ENCODE measurements at regions not wholly inside any gene's neighbourhood (a gene's known extent, or its start where the extent isn't known, plus 50 kb on each side); places are given as distances from the start of the nearest gene placed in this dataset.

- DNase-seq = no peak
These were observed 101.2 kb downstream of the TBX19 start for GRCh38 chr1:168381850-168382249.

- no peak for DNase-seq
These were observed 100.3 kb downstream of the TBX19 start for GRCh38 chr1:168380945-168381344.

DNA sequence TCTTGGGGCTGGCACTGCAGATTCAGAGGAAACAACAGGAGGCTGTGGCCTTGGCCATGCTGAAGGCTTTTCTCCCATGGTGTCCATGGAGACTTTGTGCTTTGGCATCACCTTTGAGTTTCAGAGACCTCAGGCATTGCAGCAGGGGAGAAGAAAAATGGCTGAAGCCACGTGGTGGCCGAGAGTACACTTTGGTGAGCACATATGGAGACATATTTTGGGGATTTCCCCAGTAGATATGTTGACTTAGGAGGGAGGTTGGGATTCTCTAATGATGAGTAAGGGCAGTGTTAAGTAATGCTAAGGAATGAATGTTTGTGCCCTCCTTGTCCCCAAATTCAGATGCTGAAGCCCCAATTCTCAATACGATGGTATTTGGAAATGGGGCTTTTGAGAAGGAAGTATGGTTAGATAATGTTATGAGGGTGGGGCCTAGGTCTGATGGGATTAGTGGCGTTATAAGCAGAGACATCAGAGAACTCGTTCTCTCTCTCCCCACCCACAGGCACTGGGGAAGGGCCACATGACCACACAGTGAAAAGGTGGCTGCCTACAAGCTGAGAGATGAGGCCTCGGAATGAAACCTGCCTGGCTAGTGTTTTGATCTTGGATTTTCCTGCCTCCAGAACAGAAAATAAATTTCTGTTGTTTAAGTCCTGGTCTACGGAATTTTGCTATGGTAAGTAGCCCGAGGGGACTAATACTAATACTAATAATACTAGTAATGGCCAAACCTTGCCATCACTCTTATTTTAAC, 98.6 kb downstream of the TBX19 start:
- no peak for DNase-seq

GRCh38 chr1:168375566-168376300, 95.1 kb downstream of the TBX19 start:
- DNase-seq = no peak

- DNase-seq = no peak
These were observed 93.9 kb downstream of the TBX19 start for GRCh38 chr1:168374566-168374965.

DNA sequence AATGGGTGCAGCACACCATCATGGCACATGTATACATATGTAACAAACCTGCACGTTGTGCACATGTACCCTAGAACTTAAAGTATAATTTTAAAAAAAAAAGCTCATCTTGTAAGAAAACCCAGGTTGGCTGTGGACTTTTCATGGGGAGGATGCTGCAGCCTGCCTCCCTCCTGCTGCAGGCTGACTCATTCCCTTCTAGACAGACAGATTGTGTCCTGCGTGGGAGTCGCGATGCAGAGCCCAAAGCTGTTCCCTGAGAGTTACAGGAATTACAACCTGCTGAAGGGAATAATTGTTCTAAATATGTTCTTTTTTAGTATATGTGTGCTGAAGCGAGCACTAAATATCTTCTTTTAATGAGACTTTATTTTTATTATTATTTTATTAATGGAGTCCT, 93.2 kb downstream of the TBX19 start:
- DNase-seq = no peak

DNA sequence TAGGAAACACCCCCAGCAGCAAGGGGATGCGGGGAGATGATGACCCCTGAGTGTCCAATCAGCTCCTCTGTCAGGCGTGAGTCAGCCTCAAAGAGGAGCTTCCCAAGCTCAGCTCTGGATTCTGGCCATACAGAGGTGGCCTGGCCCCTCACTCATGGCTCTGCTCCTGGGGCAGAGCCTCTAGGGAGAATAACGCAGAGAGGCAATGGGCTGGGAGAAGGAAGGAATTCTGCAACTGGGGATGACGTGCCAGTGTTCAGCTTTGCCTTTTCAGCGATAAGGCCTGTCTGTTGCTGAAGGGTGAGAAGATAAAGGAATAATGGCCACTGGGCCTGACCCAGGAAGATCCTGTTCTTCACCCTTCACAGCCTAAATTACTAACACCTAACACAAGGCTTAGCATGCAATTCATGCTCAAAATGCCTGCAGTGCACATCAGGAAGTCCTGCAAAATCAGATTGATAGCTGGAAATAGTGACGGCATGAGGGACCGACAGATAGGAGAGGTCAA, 92.2 kb downstream of the TBX19 start:
- DNase-seq = no peak

DNA sequence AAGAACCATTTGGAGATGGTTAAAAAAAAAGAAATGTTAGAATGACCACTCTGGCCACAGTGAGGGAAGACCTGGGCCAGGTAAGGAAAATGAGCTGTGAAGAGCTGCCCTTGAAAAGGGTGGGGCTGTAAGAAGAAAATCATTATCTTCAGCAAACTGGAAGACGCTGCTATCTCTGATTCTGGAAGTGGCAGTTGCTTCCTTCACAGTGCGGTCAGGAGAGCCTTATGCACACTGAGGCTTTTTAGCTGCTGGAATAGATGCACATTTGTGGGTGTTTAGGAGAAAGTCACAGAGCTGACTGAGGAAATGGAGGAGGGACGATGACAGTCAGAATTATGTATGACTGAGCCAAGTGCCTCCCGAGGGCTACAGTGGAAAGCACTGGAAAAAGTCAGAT, 91.6 kb downstream of the TBX19 start:
- DNase-seq = no peak

DNA sequence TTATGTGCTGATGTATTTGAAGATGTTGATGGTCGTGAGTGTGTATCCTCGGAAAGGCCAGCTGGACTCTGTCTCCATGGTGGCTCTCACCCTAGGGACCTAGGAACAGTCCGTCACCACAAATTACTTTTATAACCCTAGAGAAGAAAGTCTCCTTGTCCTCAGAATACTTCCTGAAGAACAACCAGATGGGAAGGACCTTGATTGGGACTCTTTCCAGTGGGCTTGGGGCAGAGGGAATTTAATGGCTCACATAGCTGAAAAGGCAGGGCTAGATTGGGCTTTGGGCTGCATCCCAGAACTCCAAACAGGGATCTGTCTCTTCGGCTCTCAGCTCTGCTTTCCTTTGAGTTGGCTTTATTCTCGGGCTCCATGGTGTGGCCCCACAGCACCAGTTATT, 90.8 kb downstream of the TBX19 start:
- no peak for DNase-seq

- no peak for DNase-seq
These were observed 89.9 kb downstream of the TBX19 start for GRCh38 chr1:168370586-168370985.

GRCh38 chr1:168369655-168370054, 89.0 kb downstream of the TBX19 start:
- DNase-seq = no peak

GRCh38 chr1:168368131-168368530, 87.5 kb downstream of the TBX19 start:
- no peak for DNase-seq

DNA sequence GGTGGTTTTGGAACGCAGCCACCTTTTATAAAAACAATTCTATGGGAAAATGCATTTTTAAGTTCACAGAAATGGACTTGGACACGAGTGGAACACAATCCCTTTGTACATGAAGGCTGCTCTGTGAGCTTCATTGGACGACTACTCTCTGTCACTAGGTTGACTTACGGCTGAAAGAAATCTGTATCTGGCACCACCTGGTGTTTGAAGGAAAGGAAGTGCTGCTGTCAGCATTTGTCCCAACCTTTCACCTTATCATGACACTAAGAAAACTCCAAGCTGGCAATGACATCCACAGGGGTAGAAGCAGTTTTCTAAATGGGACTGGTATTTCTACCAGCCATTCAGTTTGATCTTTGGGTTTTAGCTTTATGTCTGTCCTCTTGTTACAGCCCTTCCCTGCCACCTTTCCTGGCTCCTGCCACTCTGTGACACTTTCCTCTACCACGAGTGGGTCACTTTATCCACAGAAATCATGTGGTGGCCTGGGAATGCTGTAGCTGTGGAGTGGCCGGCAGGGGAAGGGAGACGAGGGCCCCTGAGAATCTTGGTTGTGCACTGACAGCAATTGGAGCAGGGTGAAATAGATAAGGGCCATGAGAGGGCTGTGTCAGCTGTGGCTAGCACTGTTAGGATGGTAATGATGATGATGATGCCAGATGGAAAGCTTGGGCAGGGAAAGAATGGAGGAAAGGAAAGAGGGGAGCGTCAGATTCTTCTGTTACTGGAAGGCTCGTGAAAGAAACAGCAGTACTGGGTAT, 85.2 kb downstream of the TBX19 start:
- DNase-seq = no peak
